ENCODE measurements at regions not wholly inside any gene's neighbourhood (a gene's known extent, or its start where the extent isn't known, plus 50 kb on each side); places are given as distances from the start of the nearest gene placed in this dataset.
A peak's percentile ranks its signal among the peaks of the same experiment; 100 is the strongest.

DNA sequence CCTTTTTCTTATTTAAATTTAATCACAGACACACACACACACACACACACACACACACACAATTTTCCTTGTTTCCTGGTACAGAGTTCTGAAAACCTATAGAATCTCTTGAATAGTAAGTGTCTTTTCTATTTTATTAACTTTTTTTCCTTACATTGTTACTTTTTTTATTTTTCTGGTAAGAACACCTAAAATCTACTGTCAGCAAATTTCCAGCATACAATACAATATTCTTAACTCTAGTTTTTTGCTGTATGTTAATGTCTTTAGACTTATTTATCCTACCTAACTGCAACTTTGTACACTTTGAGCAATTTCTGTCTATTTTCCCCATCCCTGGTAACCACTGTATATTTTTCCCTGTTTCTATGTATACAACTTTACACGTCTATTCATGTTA, 1179.8 kb downstream of the SLITRK1 start:
- Histone ChIP-seq H3K27ac (ENCODE audit: low read depth in 2 of 2, low read length in 2 of 2) (no peak overlapping the region), H3K4me3 (ENCODE audit: low read length in 2 of 2) (no peak overlapping the region), H3K4me1 (ENCODE audit: control insufficient read depth in 2 of 2, insufficient read depth in 2 of 2, low read length in 2 of 2) (no peaks in the 10 kb centered on the region), H3K36me3 (ENCODE audit: control insufficient read depth in 2 of 2, insufficient read depth in 2 of 2, low read length in 2 of 2) (no peaks in the 10 kb centered on the region), H3K9me3 (ENCODE audit: control insufficient read depth in 2 of 2, low read length in 2 of 2) (no peaks in the 10 kb centered on the region), H3K9ac (ENCODE audit: low read depth in 1 of 2, low read length in 2 of 2) (no peak overlapping the region), H3K27me3 (ENCODE audit: control insufficient read depth in 2 of 2, insufficient read depth in 2 of 2, low read length in 2 of 2) (no peaks in the 10 kb centered on the region)

DNA sequence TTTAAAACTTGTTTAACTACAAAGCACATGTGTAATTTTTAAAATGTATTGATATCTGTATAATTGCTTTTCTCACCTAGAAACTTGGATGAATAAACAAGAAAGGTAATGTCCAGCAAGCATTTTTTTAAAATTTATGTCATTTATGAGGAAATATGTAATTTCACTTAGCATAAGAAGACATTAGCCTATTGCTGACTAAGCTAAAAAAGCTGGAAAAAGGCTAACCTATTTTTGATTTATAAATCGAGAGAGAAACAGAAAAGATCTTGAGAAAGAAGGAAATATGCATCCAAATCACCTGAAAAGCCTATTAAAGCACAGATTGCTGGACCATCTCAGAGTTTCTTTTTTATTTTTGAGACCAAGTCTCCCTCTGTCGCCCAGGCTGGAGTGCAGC, 1181.3 kb downstream of the SLITRK1 start:
- H3K9ac ChIP-seq (ENCODE audit: low read depth in 1 of 2, low read length in 2 of 2) = no peak overlapping the region
- no peak overlapping the region for H3K27ac ChIP-seq (ENCODE audit: low read depth in 2 of 2, low read length in 2 of 2)
- no peaks in the 10 kb centered on the region for H3K4me1 ChIP-seq (ENCODE audit: control insufficient read depth in 2 of 2, insufficient read depth in 2 of 2, low read length in 2 of 2)
- no peak overlapping the region for H3K4me3 ChIP-seq (ENCODE audit: low read length in 2 of 2)
- no peaks in the 10 kb centered on the region for H3K9me3 ChIP-seq (ENCODE audit: control insufficient read depth in 2 of 2, low read length in 2 of 2)
- no peaks in the 10 kb centered on the region for H3K27me3 ChIP-seq (ENCODE audit: control insufficient read depth in 2 of 2, insufficient read depth in 2 of 2, low read length in 2 of 2)
- H3K36me3 ChIP-seq (ENCODE audit: control insufficient read depth in 2 of 2, insufficient read depth in 2 of 2, low read length in 2 of 2) = no peaks in the 10 kb centered on the region

DNA sequence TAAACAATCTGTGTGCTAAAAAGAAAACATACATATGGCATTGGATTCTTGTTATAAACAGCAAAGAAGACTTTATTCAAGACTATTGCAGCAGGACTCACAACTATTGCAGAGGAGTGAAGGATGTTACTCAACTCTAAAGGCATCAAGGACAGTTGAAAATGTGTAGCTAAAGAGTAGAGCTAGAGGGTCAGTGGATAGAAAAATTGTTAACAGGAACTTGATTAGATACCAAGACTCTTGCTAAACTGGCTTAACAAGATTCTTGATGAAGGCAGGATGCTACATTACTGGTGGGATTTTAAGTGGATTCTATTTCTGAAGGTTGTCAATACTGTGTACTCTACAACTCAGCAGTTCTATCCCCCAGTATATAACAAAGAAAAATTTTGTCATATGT, 1183.3 kb downstream of the SLITRK1 start:
- Histone ChIP-seq H3K36me3 (ENCODE audit: control insufficient read depth in 2 of 2, insufficient read depth in 2 of 2, low read length in 2 of 2) (no peaks in the 10 kb centered on the region), H3K9me3 (ENCODE audit: control insufficient read depth in 2 of 2, low read length in 2 of 2) (no peaks in the 10 kb centered on the region), H3K4me1 (ENCODE audit: control insufficient read depth in 2 of 2, insufficient read depth in 2 of 2, low read length in 2 of 2) (no peaks in the 10 kb centered on the region), H3K4me3 (ENCODE audit: low read length in 2 of 2) (no peak overlapping the region), H3K27ac (ENCODE audit: low read depth in 2 of 2, low read length in 2 of 2) (no peak overlapping the region), H3K9ac (ENCODE audit: low read depth in 1 of 2, low read length in 2 of 2) (no peak overlapping the region), H3K27me3 (ENCODE audit: control insufficient read depth in 2 of 2, insufficient read depth in 2 of 2, low read length in 2 of 2) (no peaks in the 10 kb centered on the region)

DNA sequence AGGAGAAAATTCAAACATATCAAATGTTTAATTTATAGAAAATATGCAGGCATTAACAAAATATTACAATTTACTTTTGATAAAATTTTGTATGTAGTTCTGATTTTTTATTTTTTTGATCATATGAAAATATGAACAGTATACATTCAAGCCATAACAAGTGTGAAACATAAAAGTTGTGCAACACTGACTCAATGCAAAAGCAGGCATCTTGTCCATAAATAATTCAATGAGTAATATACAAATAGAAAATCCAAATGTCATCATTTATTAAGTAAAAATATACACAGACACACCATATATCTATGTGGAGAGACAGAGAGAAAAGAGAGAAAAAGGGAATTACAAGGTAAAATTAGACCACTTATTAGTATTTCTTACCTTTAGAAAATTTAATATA, 1183.9 kb downstream of the SLITRK1 start:
- Histone ChIP-seq H3K27ac (ENCODE audit: low read depth in 2 of 2, low read length in 2 of 2) (no peak overlapping the region), H3K4me1 (ENCODE audit: control insufficient read depth in 2 of 2, insufficient read depth in 2 of 2, low read length in 2 of 2) (no peaks in the 10 kb centered on the region)

DNA sequence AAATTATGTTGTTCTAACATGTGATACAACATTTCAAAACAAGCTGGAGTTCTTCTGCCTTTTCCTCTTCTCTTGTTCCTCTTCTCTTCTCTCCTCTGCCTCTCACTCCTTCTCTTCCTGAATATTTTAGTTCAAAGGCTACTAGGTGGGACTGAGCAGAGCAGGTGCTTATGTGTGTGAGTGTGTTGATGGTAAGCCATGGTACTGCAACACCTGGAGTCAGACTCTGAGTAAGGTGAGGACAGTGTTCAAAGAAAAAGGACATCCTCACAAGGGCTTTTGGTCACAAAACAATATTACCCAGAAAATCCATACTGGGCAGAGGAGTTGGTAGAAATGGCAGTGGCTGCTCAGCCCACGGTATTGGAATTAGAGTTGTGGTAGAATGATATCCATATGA, 1188.7 kb downstream of the SLITRK1 start:
- H3K4me3 ChIP-seq (ENCODE audit: low read length in 2 of 2) = no peak overlapping the region
- no peaks in the 10 kb centered on the region for H3K36me3 ChIP-seq (ENCODE audit: control insufficient read depth in 2 of 2, insufficient read depth in 2 of 2, low read length in 2 of 2)
- no peaks in the 10 kb centered on the region for H3K4me1 ChIP-seq (ENCODE audit: control insufficient read depth in 2 of 2, insufficient read depth in 2 of 2, low read length in 2 of 2)
- H3K9ac ChIP-seq (ENCODE audit: low read depth in 1 of 2, low read length in 2 of 2) = no peak overlapping the region
- no peak overlapping the region for H3K27ac ChIP-seq (ENCODE audit: low read depth in 2 of 2, low read length in 2 of 2)
- H3K27me3 ChIP-seq (ENCODE audit: control insufficient read depth in 2 of 2, insufficient read depth in 2 of 2, low read length in 2 of 2) = no peaks in the 10 kb centered on the region
- no peaks in the 10 kb centered on the region for H3K9me3 ChIP-seq (ENCODE audit: control insufficient read depth in 2 of 2, low read length in 2 of 2)

More for the DNA sequence above, 1183.9 kb downstream of the SLITRK1 start:
- Histone ChIP-seq H3K36me3 (ENCODE audit: control insufficient read depth in 2 of 2, insufficient read depth in 2 of 2, low read length in 2 of 2) (no peaks in the 10 kb centered on the region), H3K4me3 (ENCODE audit: low read length in 2 of 2) (no peak overlapping the region), H3K9me3 (ENCODE audit: control insufficient read depth in 2 of 2, low read length in 2 of 2) (no peaks in the 10 kb centered on the region), H3K27me3 (ENCODE audit: control insufficient read depth in 2 of 2, insufficient read depth in 2 of 2, low read length in 2 of 2) (no peaks in the 10 kb centered on the region), H3K9ac (ENCODE audit: low read depth in 1 of 2, low read length in 2 of 2) (no peak overlapping the region)

DNA sequence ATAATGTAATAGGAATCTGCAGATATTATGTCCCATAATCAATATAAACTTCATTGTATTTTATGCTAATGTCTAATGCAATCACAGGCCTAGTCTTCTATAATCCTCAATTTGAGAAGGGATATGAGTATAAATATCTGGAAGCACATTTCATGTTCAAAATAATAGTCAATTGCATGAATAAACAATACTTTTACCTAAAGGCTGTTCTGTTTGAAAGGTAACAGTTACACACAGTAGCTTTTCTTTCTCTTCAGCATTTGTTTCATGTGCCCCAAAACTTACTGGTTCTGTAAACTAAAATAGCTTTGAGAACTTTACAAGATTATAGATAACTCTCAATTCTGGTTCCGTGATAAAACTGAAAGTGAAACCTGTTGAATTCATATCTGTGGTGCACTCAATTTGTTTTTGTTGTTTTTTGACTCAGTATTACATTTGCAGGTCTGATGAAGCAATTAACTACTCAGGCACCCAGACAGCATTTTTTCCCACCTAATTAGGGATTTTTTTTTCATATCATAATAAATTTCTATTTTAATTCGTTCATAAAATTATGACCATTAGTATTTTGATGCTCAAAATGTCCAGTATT, 1193.8 kb downstream of the SLITRK1 start:
- H3K27me3 ChIP-seq (ENCODE audit: control insufficient read depth in 2 of 2, insufficient read depth in 2 of 2, low read length in 2 of 2) = no peaks in the 10 kb centered on the region
- H3K9me3 ChIP-seq (ENCODE audit: control insufficient read depth in 2 of 2, low read length in 2 of 2) = no peaks in the 10 kb centered on the region
- H3K4me1 ChIP-seq (ENCODE audit: control insufficient read depth in 2 of 2, insufficient read depth in 2 of 2, low read length in 2 of 2) = no peaks in the 10 kb centered on the region
- H3K36me3 ChIP-seq (ENCODE audit: control insufficient read depth in 2 of 2, insufficient read depth in 2 of 2, low read length in 2 of 2) = no peaks in the 10 kb centered on the region
- H3K4me3 ChIP-seq (ENCODE audit: low read length in 2 of 2) = peak overlapping the region; percentile 1 to 27
- peak overlapping the region in 1 of 2 donors; percentile 41 for H3K9ac ChIP-seq (ENCODE audit: low read depth in 1 of 2, low read length in 2 of 2)
- no peak overlapping the region for H3K27ac ChIP-seq (ENCODE audit: low read depth in 2 of 2, low read length in 2 of 2)

DNA sequence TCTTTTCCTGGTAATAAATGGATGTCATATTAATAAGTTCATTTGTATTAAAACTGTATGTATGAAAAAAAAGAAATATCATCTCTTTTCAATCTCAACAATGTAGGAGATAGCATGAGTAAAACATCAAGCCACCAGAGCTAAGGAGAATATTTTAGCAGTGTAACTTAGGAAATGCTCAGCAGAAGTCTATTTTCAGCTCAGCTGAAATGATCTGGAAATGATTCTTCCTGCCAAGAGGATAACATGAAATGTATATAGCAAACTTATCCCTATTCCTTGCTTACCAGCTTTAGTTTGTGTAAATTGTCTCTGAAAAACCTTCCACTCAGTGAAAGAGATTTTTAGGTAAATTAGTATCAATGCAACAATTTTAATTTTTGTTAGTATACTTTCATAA, 1194.4 kb downstream of the SLITRK1 start:
- Histone ChIP-seq H3K4me1 (ENCODE audit: control insufficient read depth in 2 of 2, insufficient read depth in 2 of 2, low read length in 2 of 2) (no peaks in the 10 kb centered on the region), H3K9ac (ENCODE audit: low read depth in 1 of 2, low read length in 2 of 2) (no peak overlapping the region), H3K27me3 (ENCODE audit: control insufficient read depth in 2 of 2, insufficient read depth in 2 of 2, low read length in 2 of 2) (no peaks in the 10 kb centered on the region), H3K36me3 (ENCODE audit: control insufficient read depth in 2 of 2, insufficient read depth in 2 of 2, low read length in 2 of 2) (no peaks in the 10 kb centered on the region), H3K9me3 (ENCODE audit: control insufficient read depth in 2 of 2, low read length in 2 of 2) (peaks cover under 1 to 2% of the 10 kb centered on the region in 2 donors), H3K27ac (ENCODE audit: low read depth in 2 of 2, low read length in 2 of 2) (no peak overlapping the region), H3K4me3 (ENCODE audit: low read length in 2 of 2) (no peak overlapping the region)

DNA sequence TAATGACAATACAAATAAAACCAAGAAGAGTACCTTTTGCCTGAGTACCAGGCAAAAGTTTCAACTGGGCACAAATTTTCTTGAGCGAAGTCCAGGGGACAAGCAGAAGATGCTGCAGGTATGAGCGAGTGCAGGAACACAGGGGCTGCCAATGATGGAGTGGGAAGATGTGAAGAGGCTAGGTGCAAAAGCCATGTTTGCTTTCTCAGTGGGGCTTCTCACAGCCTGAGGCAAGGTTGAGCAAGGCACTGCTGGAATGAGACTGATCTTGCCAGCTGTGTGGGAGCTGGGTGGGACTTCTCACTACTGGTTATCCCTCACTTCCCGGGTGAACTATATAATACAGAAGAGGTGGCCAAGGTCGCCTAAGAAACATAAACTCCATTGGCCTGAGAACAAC, 1200.7 kb downstream of the SLITRK1 start:
- no peak overlapping the region for H3K9ac ChIP-seq (ENCODE audit: low read depth in 1 of 2, low read length in 2 of 2)
- no peaks in the 10 kb centered on the region for H3K36me3 ChIP-seq (ENCODE audit: control insufficient read depth in 2 of 2, insufficient read depth in 2 of 2, low read length in 2 of 2)
- no peak overlapping the region for H3K27ac ChIP-seq (ENCODE audit: low read depth in 2 of 2, low read length in 2 of 2)
- H3K27me3 ChIP-seq (ENCODE audit: control insufficient read depth in 2 of 2, insufficient read depth in 2 of 2, low read length in 2 of 2) = no peaks in the 10 kb centered on the region
- H3K4me1 ChIP-seq (ENCODE audit: control insufficient read depth in 2 of 2, insufficient read depth in 2 of 2, low read length in 2 of 2) = no peaks in the 10 kb centered on the region
- no peak overlapping the region for H3K4me3 ChIP-seq (ENCODE audit: low read length in 2 of 2)
- H3K9me3 ChIP-seq (ENCODE audit: control insufficient read depth in 2 of 2, low read length in 2 of 2) = peaks cover 2 to 8% of the 10 kb centered on the region in 2 donors

DNA sequence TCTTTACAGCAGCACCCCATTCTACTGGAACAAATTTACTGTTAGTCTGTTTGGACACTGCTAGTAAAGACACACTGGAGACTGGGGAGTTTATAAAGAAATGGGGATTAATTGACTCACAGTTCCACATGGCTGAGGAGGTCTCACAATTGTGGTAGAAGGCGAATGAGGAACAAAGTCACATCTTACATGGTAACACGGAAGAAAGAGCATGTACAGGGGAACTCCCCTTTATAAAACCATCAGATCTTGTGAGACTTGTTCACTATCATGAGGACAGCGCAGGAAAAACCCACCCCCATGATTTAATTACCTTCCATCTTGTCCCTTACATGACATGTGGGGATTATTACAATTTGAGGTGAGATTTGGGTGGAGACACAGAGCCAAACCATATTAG, 1204.2 kb downstream of the SLITRK1 start:
- H3K9me3 ChIP-seq (ENCODE audit: control insufficient read depth in 2 of 2, low read length in 2 of 2) = peaks cover 2 to 8% of the 10 kb centered on the region in 2 donors
- H3K27ac ChIP-seq (ENCODE audit: low read depth in 2 of 2, low read length in 2 of 2) = no peak overlapping the region
- H3K9ac ChIP-seq (ENCODE audit: low read depth in 1 of 2, low read length in 2 of 2) = no peak overlapping the region
- no peaks in the 10 kb centered on the region for H3K36me3 ChIP-seq (ENCODE audit: control insufficient read depth in 2 of 2, insufficient read depth in 2 of 2, low read length in 2 of 2)
- H3K4me1 ChIP-seq (ENCODE audit: control insufficient read depth in 2 of 2, insufficient read depth in 2 of 2, low read length in 2 of 2) = no peaks in the 10 kb centered on the region
- H3K4me3 ChIP-seq (ENCODE audit: low read length in 2 of 2) = no peak overlapping the region
- H3K27me3 ChIP-seq (ENCODE audit: control insufficient read depth in 2 of 2, insufficient read depth in 2 of 2, low read length in 2 of 2) = no peaks in the 10 kb centered on the region

DNA sequence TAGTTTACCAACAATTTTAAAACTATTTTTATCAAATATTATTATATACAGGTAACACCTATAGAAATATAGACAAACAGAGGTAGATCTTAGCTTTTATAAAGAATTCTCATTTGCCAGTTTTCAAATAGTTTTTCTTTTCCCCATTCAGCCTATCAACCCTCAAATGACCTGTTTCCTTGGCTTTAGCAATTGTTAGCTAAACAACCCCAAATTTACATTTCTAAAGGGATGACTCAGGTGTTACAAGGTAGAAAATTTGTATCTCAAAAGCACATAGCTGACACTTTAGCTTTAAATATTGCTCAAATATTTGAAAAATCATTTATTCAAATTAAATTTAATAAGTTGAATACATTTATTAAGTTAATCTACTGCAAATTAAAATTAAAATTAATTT, 1207.2 kb downstream of the SLITRK1 start:
- Histone ChIP-seq H3K36me3 (ENCODE audit: control insufficient read depth in 2 of 2, insufficient read depth in 2 of 2, low read length in 2 of 2) (no peaks in the 10 kb centered on the region), H3K27ac (ENCODE audit: low read depth in 2 of 2, low read length in 2 of 2) (no peak overlapping the region), H3K4me1 (ENCODE audit: control insufficient read depth in 2 of 2, insufficient read depth in 2 of 2, low read length in 2 of 2) (no peaks in the 10 kb centered on the region), H3K9me3 (ENCODE audit: control insufficient read depth in 2 of 2, low read length in 2 of 2) (peaks cover 0 to 2% of the 10 kb centered on the region in 2 donors), H3K27me3 (ENCODE audit: control insufficient read depth in 2 of 2, insufficient read depth in 2 of 2, low read length in 2 of 2) (no peaks in the 10 kb centered on the region), H3K4me3 (ENCODE audit: low read length in 2 of 2) (no peak overlapping the region), H3K9ac (ENCODE audit: low read depth in 1 of 2, low read length in 2 of 2) (no peak overlapping the region)

DNA sequence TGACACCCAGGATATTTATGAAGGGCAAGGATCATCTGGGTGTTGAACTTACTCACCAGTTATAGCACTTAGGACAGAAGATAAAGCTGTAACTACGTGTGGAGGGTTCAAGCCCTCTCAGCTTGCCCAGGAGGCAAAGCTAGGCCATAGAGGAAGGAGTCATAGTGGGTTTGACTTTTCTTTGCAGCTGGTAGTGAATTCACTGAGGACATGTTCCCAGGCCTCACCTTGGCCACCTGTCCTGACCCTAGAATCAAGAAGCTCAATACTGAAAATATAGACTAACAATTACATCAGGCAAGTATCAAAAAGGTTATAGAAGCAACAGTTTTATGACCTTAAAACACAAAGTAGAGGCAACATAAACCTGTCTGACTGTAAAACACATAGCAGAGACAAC, 1207.7 kb downstream of the SLITRK1 start:
- Histone ChIP-seq H3K36me3 (ENCODE audit: control insufficient read depth in 2 of 2, insufficient read depth in 2 of 2, low read length in 2 of 2) (no peaks in the 10 kb centered on the region), H3K4me1 (ENCODE audit: control insufficient read depth in 2 of 2, insufficient read depth in 2 of 2, low read length in 2 of 2) (no peaks in the 10 kb centered on the region), H3K4me3 (ENCODE audit: low read length in 2 of 2) (no peak overlapping the region)

More for the DNA sequence above, 1207.7 kb downstream of the SLITRK1 start:
- Histone ChIP-seq H3K27ac (ENCODE audit: low read depth in 2 of 2, low read length in 2 of 2) (no peak overlapping the region), H3K9ac (ENCODE audit: low read depth in 1 of 2, low read length in 2 of 2) (no peak overlapping the region), H3K9me3 (ENCODE audit: control insufficient read depth in 2 of 2, low read length in 2 of 2) (peaks cover 0 to 2% of the 10 kb centered on the region in 2 donors), H3K27me3 (ENCODE audit: control insufficient read depth in 2 of 2, insufficient read depth in 2 of 2, low read length in 2 of 2) (no peaks in the 10 kb centered on the region)

All from mucosa of rectum (tissue), 2 donors.